Stimulated activated CD8-positive, alpha-beta memory T cell treated with anti-CD3 and anti-CD28 coated beads, Interleukin-12 subunit alpha, Interleukin-12 subunit beta, amount 100 ng/mL, for 1 hour (primary cell): ENCODE measurements at regions not wholly inside any gene's neighbourhood (a gene's known extent, or its start where the extent isn't known, plus 50 kb on each side); places are given as distances from the start of the nearest gene placed in this dataset.

Source experiments
- DNase-seq: peaks from one replicate; pipeline ENCODE4 v3.0.0-alpha.2; 2020; ENCODE audit warnings: low read depth

DNA sequence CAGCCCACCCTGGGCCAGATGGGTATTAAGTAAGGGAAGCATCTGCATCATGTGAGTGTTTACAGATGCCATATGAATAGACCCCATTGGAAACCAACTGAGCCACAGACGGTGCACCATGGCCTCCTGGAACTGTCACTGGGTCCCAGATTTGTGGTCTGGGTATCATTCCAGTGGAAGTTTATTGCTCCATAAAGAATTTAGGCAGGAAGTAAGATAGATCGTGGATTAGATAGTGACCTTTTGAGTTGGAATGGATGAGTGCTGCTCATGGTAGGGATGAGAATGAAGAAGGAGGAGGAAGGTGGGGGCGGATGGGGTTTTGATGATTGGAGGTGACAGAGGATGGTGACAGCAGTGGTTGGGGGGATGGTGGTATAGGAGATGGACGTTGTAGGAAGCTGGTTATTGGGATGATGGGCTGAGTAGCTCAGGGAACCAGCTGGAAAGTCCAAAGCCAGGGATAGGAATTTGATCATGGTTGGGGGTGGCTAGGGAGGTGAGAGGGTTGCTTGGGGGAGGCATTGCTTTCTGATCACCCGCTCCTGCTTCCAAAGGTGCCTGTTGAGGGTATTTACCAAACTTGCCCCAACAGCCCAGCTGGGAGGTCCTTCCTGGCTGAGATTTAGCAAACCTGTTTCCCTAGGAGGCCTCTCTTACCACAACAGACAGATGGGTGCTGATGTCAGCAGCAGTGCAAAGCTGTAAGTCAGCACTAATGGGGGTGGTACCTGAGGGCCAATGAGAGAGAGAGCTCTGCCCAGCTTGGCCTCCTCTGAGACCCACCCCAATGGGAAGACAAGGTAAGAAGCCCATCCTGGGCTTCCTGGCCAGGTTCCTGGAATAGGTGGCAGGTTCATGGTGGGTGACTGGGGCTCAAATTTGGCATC lies 78.0 kb downstream of the VEGFA start:
- DNase-seq, result no peak

- no peak for DNase-seq
Observed at GRCh38 chr6:43846556-43846955, 76.5 kb downstream of the VEGFA start.

DNA sequence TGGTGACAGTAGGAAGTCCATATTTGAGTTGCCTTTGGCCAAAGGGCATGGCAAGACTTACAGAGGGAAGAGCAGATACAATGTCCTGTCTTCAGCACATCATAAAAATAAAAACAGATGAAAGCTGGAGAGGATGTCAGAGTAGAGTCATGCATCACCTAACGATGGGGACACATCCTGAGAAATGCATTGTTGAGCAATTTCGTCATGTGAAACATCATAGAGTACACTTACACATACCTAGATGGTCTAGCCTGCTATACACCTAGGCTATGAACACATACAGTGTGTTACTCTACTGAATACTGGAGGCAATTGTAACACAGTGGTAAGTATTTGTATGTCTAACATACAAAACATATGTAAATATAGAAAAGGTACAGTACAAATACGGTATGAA lies 75.6 kb downstream of the VEGFA start:
- DNase-seq, result no peak

DNA sequence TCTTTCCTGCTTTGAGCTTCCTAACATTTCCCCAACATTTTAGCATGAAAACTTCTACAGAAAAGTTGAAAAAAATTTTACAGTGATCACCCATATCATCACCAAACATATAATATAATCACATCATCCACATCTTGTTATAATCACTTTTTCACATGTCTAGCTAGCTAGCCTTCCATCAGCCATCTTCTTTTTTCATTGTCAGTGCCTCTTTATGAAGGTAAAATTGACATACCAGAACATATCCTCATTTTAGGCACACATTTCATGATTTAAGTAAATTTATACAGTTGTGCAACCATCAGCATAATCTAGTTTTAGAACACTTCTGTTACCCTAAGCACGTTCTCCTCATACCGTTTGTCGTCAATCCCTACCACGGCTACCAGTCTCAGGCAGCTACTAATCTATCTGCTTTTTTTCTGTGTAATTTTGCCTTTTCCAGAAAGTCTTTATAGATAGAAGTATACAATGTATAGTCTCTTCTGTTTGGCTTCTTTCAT lies 73.7 kb downstream of the VEGFA start:
- DNase-seq, result no peak

GRCh38 chr6:43843097-43843645 lies 73.2 kb downstream of the VEGFA start:
- no peak for DNase-seq

GRCh38 chr6:43842231-43842794 lies 72.3 kb downstream of the VEGFA start:
- DNase-seq, result no peak

GRCh38 chr6:43840490-43841218 lies 70.6 kb downstream of the VEGFA start:
- no peak for DNase-seq

DNA sequence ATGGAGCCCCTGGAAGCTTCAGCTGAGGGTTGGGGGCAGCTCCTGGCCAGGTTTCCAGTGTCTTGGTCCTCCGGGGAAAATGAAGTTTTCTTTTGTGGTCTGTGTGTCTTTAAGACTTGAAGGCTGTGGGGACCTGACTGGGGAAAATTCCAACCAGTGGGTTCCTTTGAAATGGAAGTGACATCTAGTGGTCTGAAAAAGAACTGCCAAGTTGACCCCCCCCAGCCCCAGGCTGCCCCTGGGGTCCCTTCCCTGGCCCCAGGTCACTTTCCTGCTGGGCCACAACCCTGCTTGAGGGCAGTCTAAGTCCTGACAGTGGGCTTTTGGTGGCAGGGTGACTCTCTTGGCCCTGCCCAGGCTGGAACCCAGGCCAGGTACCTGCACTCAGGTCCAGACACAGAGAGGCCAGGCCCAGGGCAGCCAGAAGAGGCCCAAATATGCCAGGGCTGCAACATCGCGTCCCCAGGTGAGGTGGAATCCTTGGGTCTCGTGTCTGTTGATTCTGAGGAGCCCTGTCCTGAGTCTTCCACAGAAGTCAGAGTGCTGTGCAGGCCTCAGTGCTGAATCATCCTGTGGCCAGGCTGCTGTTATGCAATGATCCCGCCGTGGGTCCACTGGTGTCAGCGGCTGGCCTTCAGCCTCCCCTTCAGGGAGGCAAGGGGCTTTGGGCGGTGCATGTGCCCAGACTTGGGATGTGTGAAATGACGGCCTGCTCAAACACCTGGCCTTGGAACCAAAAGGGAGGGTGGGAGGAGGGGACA lies 68.4 kb downstream of the VEGFA start:
- no peak for DNase-seq

- no peak for DNase-seq
Observed at GRCh38 chr6:43837507-43837906, 67.5 kb downstream of the VEGFA start.

DNA sequence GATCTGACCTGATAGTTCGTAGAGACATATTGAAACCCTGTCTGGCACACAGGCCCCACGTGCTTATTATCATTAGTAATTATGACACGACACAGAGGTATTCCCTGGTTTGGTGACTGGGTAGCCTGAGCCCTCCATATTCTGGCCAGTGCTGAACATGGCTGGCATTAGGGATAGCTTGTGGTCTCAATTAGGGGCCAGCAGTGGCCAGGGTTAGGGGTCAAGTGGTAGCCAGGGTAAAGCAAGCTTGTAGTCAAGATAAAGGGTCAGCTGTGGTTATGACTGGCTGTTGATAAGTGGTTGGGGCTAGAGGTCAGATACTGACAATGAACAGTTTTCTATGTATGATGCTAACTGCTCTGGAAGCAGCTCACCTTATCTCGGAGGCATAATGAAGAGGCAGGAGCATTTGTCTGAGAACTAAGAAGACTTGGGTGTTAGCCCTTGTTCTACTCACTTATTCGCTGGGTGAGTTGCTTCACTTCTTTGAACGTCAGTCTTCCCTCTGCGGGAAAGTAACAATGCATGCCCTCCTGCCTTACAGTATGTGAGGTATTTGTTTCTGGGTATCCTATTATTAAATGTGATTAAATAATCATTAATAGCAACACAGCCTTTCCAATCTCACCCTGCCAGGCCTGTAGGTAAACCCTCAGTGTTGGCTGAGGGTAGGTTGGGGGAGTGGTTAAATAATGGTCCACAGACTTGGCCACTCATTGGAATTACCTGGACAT lies 66.7 kb downstream of the VEGFA start:
- no peak for DNase-seq
